HG03039 (cell line): ENCODE measurements at regions not wholly inside any gene's neighbourhood (a gene's known extent, or its start where the extent isn't known, plus 50 kb on each side); places are given as distances from the start of the nearest gene placed in this dataset.

Experiments
- ATAC-seq: cut with Tn5 transposase; IDR thresholded peaks from one replicate; pipeline ENCODE4 v1.9.1; 2021; ENCODE audit warnings: mild to moderate bottlenecking, moderate library complexity; ENCODE audit not compliant: unreplicated experiment

DNA sequence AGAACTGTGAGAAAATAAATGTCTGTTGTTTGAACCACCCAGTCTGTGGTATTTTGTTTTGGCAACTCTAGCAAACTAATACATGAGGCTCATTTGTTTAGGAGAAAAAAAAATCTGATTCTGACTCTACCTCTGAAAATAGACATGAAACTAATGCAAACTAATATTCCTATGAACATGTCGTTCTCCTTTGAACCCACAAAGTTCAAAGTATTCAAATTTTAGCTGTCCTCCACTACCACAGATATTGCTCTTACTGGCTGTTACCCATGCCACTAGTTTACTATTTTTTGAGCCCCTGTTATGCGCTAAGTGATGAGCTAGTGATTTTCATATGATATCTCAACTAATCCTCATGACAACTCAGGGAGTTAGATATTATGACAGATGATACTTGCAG is 58.8 kb upstream of the ZNF804B start:
- no peak for ATAC-seq

DNA sequence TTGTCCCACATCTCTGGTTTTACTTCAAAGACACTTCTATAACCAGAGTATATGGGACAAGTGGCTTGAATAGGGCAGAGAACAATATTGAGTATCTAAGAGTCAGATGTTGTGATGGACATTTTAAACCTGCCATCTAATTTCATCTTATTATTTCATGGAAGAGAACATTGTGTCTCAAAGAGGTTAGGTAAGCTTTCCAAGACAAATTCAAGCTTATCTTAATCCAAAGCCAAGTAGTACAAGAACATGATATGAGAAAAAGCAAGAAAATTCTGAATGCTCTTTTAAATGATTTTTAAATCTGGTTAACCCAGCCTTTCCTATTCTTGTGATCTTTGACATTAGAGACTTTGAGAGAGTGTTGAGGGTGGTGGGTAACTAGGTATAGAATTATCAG is 65.3 kb upstream of the ZNF804B start:
- ATAC-seq, result no peak

DNA sequence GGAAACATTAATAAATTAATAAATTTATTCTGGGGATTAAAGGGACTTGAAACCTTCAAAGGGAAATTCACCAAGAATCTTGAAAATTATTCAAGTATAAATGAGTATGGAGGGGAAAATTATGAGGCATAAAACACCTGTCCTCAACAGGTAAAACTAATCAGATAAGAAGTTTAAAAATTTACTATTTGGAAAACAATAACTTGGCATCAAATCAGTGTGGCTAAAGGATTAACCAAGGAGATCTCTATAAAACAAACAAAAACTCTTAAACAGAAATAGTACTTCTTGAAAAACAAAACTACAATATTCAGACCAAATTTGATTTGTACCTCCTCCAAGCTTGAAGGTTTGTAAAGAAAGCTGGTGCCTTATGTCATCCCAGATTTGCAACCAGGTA is 66.4 kb upstream of the ZNF804B start:
- ATAC-seq, result no peak

GRCh38 chr7:88692493-88692892 is 67.0 kb upstream of the ZNF804B start:
- no peak for ATAC-seq

DNA sequence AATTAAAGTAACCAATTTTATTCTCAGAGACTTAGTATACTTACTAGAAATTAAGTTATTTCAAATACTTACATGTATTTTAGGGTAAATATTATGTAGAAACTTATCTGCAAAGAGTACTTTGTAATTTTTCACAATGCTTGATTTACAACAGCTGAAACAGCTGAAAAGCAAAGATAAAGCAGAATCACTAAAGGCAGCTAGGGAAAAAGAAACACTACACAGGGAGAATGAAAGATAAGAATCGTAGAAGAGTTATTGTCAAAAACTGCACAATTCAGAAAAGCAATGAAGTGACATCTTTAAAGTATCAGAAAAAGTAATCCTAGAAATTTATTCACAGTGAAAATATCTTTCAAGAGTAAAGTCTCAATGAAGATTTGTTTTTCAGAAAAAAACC is 69.7 kb upstream of the ZNF804B start:
- no peak for ATAC-seq

- no peak for ATAC-seq
These were observed 71.3 kb upstream of the ZNF804B start for GRCh38 chr7:88688222-88688621.

GRCh38 chr7:88686468-88687229 is 72.9 kb upstream of the ZNF804B start:
- ATAC-seq, result no peak

GRCh38 chr7:88681682-88682081 is 77.8 kb upstream of the ZNF804B start:
- ATAC-seq, result no peak

GRCh38 chr7:88670536-88670935 is 89.0 kb upstream of the ZNF804B start:
- ATAC-seq, result peak; percentile 24

- peak; percentile 36 for ATAC-seq
These were observed 89.6 kb upstream of the ZNF804B start for GRCh38 chr7:88669913-88670312.

DNA sequence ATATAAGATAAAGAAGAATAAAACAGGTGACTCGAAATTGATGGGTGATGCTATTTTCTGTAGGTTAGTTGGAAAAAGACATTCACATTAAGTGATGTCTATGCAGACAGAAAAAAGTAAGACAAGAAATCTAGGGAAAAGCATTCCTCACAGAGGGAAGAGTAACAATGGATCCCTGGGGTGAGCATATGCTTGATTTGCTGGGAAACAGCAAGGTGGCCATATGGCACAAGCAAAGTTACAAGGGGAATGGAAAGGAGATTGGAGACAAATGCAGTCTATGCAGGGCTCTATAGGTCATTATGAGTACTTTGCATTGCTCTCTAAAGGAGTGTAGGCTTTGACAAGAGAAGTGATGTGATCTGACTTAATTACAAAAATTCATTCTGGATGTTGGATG is 90.9 kb upstream of the ZNF804B start:
- ATAC-seq, result no peak

GRCh38 chr7:88666626-88667025 is 92.9 kb upstream of the ZNF804B start:
- ATAC-seq, result no peak

DNA sequence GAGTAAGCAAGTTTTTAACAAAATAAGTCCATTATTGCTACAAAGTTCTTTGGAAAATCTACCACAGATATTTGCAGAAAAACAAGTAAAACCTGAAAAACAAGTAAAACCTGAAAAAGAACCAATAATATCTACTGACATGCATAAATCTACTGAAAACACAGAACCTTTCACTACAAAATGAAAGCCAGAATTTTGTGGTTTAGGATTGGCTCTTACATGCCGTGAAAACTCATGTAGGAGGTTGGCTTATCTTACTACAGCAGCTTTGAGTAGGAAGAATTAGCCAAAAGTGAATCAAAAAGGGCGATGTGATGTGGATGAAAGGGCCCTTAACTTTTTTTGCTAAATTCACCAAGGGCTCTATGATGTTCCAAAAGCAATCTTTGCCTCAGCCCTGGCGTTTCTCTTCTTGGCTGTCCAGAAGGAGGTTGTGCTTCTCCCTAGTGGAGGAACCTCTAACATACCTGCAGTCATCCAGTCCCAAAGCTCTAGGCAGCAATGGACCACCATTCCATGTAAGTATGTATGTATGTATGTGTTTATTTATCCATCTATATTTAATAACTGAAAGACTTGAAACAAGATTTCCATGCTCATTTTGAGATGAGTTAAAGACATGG is 93.5 kb upstream of the ZNF804B start:
- ATAC-seq, result no peak

DNA sequence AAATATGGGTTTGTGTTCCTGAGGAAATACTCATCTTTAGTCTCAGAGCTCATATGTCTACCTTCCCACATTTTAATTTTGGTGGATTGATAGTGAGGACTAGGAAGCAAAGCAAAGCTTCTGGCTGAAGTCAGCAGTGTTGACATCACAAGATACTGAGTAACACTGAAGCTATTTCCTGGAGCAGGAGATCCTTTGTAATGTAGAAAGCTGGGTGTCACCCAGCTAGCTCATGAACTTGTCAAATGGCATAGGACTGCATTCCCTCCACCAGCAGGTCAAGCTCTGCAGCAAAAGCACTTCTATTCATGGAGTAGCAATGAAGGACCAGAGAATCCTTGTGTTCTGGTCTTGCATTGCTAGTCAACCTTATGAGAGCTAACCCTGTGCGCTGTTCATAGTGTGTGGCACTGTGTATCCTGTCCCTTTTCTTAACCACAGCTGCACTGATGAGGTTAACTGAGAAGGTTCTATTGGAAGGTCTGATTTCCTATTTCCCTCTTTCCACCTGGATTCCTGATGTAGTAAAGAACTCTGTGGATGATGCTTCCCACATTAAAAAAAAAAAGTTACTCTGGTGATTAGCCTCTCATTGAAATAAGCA is 94.8 kb upstream of the ZNF804B start:
- ATAC-seq, result no peak

DNA sequence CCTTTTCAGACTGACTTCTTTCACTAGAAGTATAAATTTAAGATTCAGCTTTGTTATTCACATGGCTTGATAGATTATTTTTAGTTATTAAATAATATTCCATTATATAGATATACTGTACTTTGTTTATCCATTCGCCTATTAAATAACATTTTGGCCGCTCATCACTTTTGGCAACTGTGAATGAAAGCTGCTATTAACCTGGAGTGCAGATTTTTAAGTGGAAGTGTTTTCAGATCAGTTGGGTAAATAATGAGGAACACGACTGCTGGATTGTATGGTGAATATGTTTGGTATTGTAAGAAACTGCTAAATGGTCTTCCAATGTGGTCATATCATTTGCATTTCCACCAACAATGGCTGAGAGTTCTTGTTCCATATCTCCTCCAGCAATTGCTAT is 97.6 kb upstream of the ZNF804B start:
- ATAC-seq, result no peak

DNA sequence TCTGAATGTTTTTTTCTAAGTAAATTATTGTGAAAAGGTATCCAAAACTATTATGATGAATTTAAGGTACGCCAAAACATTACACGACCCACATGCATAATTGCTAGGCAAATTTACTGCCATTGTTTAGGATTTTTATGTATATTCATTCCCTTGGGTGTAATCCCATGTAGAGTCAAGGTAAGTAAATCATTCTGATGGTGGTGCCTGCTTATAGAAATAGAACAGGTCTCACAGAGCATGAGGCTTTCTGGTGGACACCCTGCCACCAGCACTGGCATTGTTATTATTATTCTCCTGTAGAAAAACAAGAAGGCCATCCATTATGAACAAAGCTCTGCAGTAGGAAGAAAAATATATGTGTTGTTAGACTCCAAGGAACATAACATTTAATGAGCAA is 111.7 kb upstream of the ZNF804B start:
- ATAC-seq, result no peak

- ATAC-seq, result no peak
These were observed 120.9 kb upstream of the ZNF804B start for GRCh38 chr7:88638583-88638982.

- no peak for ATAC-seq
These were observed 121.7 kb upstream of the ZNF804B start for GRCh38 chr7:88637795-88638194.

GRCh38 chr7:88635149-88635548 is 124.4 kb upstream of the ZNF804B start:
- ATAC-seq, result no peak

- no peak for ATAC-seq
These were observed 129.9 kb upstream of the ZNF804B start for GRCh38 chr7:88629559-88629958.

GRCh38 chr7:88628363-88629085 is 131.0 kb upstream of the ZNF804B start:
- peak; percentile 100 for ATAC-seq

- ATAC-seq, result no peak
These were observed 142.3 kb upstream of the ZNF804B start for GRCh38 chr7:88617185-88617584.
